ENCODE measurements at regions not wholly inside any gene's neighbourhood (a gene's known extent, or its start where the extent isn't known, plus 50 kb on each side); places are given as distances from the start of the nearest gene placed in this dataset.
"Not testable (repeated sequence)": the region's sequence is repeated elsewhere in the genome, so short reads cannot be mapped to it uniquely, and the experiment has no call there.

DNA sequence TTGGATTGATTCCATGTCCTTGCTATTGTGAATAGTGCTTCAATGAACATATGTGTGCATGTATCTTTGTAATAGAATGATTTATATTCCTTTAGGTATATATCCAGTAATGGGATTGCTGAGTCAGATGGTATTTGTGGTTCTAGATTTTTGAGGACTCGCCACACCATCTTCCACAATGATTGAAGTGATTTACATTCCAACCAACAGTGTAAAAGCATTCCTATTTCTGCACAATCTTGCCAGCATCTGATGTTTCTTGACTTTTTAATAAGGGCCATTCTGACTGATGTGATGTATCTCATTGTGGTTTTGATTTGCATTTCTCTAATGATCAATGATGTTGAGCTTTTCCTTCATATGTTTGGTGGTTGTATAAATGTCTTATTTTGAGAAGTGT, 437.9 kb downstream of the IRX1 start:
- not testable (repeated sequence) for H3K4me3 Mint-ChIP-seq; ATAC-seq (replicated peaks); H3K9me3 Mint-ChIP-seq; H3K27me3 Mint-ChIP-seq; DNase-seq; H3K4me1 Mint-ChIP-seq (ENCODE audit: low read depth in 2 of 2); H3K27ac Mint-ChIP-seq; H3K36me3 Mint-ChIP-seq (ENCODE audit: insufficient read depth)

DNA sequence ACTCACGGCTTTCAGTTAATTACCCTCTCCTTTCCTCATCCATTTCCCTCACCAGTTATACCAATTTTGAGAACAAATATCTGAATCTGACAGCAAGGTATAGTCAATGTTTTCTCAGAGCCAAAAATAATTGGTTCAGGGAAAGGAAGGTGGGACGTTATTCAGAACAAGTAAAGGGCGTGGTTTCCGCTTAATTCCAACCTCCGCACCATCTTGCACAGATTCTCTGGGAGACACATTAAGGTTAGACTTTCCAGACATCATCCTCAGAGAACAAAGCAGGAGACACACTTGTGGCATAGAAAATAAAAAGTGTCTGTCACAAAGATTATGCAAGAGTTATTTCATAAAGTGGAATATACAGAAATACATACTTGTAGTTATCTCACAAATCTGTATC, 441.2 kb downstream of the IRX1 start:
- H3K36me3 Mint-ChIP-seq (ENCODE audit: insufficient read depth) = peaks cover 3% of the 10 kb centered on the region
- no peak for DNase-seq
- no peak overlapping the region for H3K27ac Mint-ChIP-seq
- H3K4me3 Mint-ChIP-seq = no peak overlapping the region
- H3K27me3 Mint-ChIP-seq = no peaks in the 10 kb centered on the region
- peaks cover 11 to 24% of the 10 kb centered on the region in 2 donors for H3K9me3 Mint-ChIP-seq
- H3K4me1 Mint-ChIP-seq (ENCODE audit: low read depth in 2 of 2) = peaks cover 0 to 5% of the 10 kb centered on the region in 2 donors
- ATAC-seq (replicated peaks) = no peak

DNA sequence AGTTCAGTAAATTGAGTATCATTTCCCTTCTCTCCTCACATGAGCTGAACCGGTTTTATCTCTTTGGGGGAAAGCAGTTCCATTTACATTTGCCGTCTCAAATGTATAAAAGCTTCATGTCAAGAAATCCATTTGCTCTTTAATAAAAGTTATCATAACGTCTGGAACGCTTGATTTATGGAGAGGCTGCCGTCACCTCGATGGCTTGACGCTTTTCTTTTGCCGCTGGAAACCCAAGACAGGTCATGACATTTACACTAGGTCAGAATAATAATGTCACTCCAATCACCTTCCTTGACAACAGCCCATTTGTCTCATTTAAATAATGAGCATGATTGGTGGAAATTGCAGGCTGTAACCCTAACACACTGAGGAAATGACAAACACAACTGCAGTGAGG, 443.4 kb downstream of the IRX1 start:
- no peak overlapping the region for H3K4me3 Mint-ChIP-seq
- H3K27me3 Mint-ChIP-seq = no peaks in the 10 kb centered on the region
- DNase-seq (no peak), ATAC-seq (replicated peaks) (no peak)
- H3K4me1 Mint-ChIP-seq (ENCODE audit: low read depth in 2 of 2) = peaks cover 0 to 7% of the 10 kb centered on the region in 2 donors
- no peak overlapping the region for H3K27ac Mint-ChIP-seq
- peaks cover 3% of the 10 kb centered on the region for H3K36me3 Mint-ChIP-seq (ENCODE audit: insufficient read depth)
- H3K9me3 Mint-ChIP-seq = peaks cover 14 to 25% of the 10 kb centered on the region in 2 donors

DNA sequence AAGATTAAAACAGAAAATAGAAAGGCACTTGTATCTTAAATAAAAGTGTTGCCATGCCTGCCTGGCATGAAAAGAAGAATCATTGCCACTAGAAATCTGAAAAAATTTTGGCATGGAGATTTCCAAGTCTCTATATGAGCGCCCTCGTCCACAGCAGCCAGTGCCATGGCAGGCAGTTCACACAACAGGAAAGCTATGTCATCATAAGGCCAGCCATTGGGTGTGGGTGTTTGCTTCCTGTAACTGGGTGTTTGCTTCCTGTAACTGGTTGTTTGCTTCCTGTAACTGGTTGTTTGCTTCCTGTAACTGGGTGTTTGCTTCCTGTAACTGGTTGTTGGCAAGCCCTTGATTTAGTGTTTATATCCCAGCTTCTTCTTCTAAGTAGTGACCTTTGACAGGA, 446.7 kb downstream of the IRX1 start:
- Mint-ChIP-seq H3K36me3 (ENCODE audit: insufficient read depth) (peaks cover 3% of the 10 kb centered on the region), H3K9me3 (peaks cover 19 to 25% of the 10 kb centered on the region in 2 donors), H3K27ac (no peak overlapping the region), H3K4me3 (no peak overlapping the region), H3K27me3 (no peaks in the 10 kb centered on the region), H3K4me1 (ENCODE audit: low read depth in 2 of 2) (peaks cover 0 to 5% of the 10 kb centered on the region in 2 donors)
- DNase-seq = no peak
- ATAC-seq (replicated peaks) = peak; percentile 40

DNA sequence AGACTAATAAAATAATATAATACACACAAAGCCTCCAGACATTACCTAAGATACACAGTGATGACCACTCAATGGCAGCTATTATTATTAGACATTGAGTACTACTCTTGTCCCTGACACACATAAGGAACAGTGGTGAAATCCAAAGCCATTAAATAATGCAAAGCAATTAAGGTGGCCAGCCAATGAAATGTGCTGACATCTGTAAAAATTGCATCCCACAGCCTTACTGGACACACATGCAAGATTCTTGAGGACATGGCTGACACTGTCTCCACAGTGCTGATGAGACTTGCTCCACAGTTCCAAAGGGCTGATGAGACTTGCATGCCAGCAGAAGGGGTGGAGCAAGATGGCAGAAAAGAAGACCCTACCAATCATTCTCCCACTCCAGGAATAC, 447.5 kb downstream of the IRX1 start:
- peaks cover 3% of the 10 kb centered on the region for H3K36me3 Mint-ChIP-seq (ENCODE audit: insufficient read depth)
- DNase-seq (no peak), ATAC-seq (replicated peaks) (no peak)
- peaks cover 16 to 25% of the 10 kb centered on the region in 2 donors for H3K9me3 Mint-ChIP-seq
- no peak overlapping the region for H3K27ac Mint-ChIP-seq
- no peaks in the 10 kb centered on the region for H3K27me3 Mint-ChIP-seq
- H3K4me1 Mint-ChIP-seq (ENCODE audit: low read depth in 2 of 2) = peaks cover 0 to 5% of the 10 kb centered on the region in 2 donors
- no peak overlapping the region for H3K4me3 Mint-ChIP-seq

DNA sequence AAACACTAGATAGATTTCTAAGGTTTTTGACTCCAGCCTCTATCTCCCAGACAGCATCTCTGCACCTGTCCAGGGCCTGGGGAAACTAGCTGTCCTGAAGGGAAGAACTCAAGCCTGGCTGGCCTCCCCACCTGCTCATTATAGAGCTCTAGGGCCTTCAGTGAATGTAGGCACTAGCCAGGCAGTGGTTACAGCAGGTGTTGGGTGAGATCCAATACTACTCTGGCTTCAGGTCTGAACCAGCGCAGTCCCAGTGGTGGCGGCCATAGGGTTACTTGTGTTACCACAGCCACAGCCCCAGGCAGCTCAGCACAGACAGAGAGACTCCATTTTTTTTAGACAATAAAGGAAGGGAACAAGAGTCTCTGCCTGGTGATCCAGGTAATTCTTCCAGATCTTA, 449.2 kb downstream of the IRX1 start:
- Mint-ChIP-seq H3K27me3 (no peaks in the 10 kb centered on the region), H3K27ac (no peak overlapping the region), H3K4me1 (ENCODE audit: low read depth in 2 of 2) (peaks cover 0 to 4% of the 10 kb centered on the region in 2 donors), H3K9me3 (peaks cover 15 to 16% of the 10 kb centered on the region in 2 donors), H3K4me3 (no peak overlapping the region), H3K36me3 (ENCODE audit: insufficient read depth) (no peaks in the 10 kb centered on the region)
- no peak for DNase-seq
- no peak for ATAC-seq (replicated peaks)

DNA sequence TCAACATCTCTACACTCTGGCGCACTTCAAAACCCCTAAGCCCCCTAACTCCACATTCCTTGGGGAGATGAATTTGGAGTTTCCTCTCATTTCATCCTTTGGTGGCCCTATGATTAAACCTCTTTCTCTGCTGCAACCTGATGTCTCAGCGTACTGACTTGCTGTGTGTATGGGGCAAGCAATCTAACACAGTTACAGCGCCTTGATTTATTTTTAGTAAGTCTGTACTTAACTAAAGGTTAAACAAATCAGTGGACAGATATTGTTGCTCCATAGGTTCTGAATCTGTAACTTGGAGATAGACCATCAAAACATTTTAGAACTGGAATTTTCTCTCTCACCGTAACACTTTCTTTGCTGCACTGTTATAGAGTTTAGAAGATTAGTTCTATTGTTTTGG, 452.8 kb downstream of the IRX1 start:
- Mint-ChIP-seq H3K27ac (no peak overlapping the region), H3K9me3 (peaks cover 0 to 10% of the 10 kb centered on the region in 2 donors)
- ATAC-seq (replicated peaks) = no peak

DNA sequence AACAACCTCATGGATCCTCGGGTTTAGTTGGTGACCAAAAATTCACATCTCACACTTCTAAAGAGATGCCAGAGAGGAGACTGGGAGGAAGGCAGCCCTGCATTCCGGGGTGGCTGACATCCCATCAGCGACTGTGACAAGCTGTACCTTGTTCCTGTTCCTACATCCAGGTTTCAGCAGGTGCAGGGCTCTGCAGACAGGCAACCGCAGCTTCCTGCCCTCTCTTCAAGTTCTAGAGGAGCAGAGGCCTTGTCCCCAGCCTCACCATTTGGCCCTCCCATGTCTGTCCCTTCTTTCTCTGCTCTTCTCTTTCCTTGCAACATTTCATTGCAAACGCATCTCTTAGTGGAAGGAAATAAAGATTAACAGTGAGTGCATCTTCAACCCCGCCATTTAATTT, 454.6 kb downstream of the IRX1 start:
- no peak for ATAC-seq (replicated peaks)
- Mint-ChIP-seq H3K27me3 (no peaks in the 10 kb centered on the region), H3K36me3 (ENCODE audit: insufficient read depth) (no peaks in the 10 kb centered on the region)

More for the DNA sequence above, 452.8 kb downstream of the IRX1 start:
- H3K36me3 Mint-ChIP-seq (ENCODE audit: insufficient read depth) = no peaks in the 10 kb centered on the region
- H3K4me1 Mint-ChIP-seq (ENCODE audit: low read depth in 2 of 2) = no peaks in the 10 kb centered on the region
- H3K27me3 Mint-ChIP-seq = no peaks in the 10 kb centered on the region
- no peak for DNase-seq
- H3K4me3 Mint-ChIP-seq = no peak overlapping the region

DNA sequence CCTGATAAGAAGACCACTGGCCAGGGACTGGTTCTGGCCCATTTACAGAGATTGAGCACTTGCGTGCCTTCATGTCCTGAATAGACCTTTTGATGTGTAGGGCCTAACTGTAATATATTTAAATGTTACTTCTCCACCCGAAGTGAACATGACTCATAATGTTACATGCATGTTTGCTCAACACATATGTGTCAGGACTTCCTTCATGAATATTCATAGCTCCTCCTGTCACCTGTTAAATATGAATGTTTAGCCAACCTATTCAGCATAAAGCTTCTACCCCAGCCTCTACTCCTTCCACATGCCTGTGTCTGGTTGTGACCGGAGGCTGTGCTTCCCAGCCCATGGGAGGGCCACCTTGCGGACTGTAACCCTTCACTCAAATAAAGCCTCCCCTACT, 457.5 kb downstream of the IRX1 start:
- no peak overlapping the region for H3K4me3 Mint-ChIP-seq
- no peaks in the 10 kb centered on the region for H3K36me3 Mint-ChIP-seq (ENCODE audit: insufficient read depth)
- H3K4me1 Mint-ChIP-seq (ENCODE audit: low read depth in 2 of 2) = no peaks in the 10 kb centered on the region
- no peaks in the 10 kb centered on the region for H3K27me3 Mint-ChIP-seq
- ATAC-seq (replicated peaks) (no peak), DNase-seq (no peak)
- H3K9me3 Mint-ChIP-seq = peaks cover 14 to 17% of the 10 kb centered on the region in 2 donors
- no peak overlapping the region for H3K27ac Mint-ChIP-seq

More for the DNA sequence above, 454.6 kb downstream of the IRX1 start:
- Mint-ChIP-seq H3K27ac (no peak overlapping the region), H3K9me3 (peaks cover 0 to 10% of the 10 kb centered on the region in 2 donors), H3K4me3 (no peak overlapping the region), H3K4me1 (ENCODE audit: low read depth in 2 of 2) (no peaks in the 10 kb centered on the region)
- no peak for DNase-seq

DNA sequence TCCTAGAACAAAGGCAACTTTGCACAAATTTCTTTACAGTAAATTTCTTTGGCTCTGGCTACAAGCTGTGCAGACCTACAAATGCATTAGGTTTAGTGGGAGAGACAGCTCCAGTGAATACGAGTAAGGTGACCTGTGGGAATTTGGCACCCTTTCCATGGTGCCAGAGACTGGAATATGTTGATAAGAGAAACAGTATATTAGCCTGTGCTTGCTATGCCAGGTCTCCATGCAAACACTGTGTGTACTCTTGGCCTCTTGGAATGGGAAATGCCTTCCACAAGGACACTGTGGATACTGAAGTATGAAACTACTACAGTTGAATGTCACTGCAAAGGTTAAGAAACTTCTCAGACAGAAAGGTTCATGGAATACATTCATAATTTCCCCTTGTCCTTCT, 458.5 kb downstream of the IRX1 start:
- Mint-ChIP-seq H3K36me3 (ENCODE audit: insufficient read depth) (no peaks in the 10 kb centered on the region), H3K4me1 (ENCODE audit: low read depth in 2 of 2) (no peaks in the 10 kb centered on the region), H3K4me3 (no peak overlapping the region), H3K9me3 (peaks cover 14 to 17% of the 10 kb centered on the region in 2 donors), H3K27me3 (no peaks in the 10 kb centered on the region), H3K27ac (no peak overlapping the region)
- DNase-seq (no peak), ATAC-seq (replicated peaks) (no peak)

DNA sequence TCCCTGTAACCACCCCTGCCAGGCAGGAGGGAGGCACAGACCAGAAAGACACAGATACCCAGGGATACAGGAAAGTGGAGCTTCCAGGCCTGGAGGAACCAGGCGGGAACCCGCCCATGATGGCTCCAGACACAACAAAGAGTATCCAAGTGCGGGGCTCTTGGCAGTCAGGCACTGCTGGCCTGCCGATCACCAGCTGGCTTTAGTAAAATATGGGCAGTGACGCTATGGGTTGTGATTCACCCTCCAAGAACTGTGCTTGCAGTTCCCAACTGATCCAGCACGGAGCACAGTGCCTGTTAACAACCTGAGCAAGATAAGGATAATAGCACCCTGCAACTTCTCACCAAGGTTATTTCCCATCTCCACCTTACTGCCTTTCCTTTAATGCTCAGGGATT, 463.3 kb downstream of the IRX1 start:
- no peak overlapping the region for H3K27ac Mint-ChIP-seq
- H3K36me3 Mint-ChIP-seq (ENCODE audit: insufficient read depth) = no peaks in the 10 kb centered on the region
- H3K4me1 Mint-ChIP-seq (ENCODE audit: low read depth in 2 of 2) = no peaks in the 10 kb centered on the region
- DNase-seq = no peak
- no peaks in the 10 kb centered on the region for H3K27me3 Mint-ChIP-seq
- H3K9me3 Mint-ChIP-seq = peaks cover 11 to 27% of the 10 kb centered on the region in 2 donors
- no peak overlapping the region for H3K4me3 Mint-ChIP-seq
- ATAC-seq (replicated peaks) = no peak

DNA sequence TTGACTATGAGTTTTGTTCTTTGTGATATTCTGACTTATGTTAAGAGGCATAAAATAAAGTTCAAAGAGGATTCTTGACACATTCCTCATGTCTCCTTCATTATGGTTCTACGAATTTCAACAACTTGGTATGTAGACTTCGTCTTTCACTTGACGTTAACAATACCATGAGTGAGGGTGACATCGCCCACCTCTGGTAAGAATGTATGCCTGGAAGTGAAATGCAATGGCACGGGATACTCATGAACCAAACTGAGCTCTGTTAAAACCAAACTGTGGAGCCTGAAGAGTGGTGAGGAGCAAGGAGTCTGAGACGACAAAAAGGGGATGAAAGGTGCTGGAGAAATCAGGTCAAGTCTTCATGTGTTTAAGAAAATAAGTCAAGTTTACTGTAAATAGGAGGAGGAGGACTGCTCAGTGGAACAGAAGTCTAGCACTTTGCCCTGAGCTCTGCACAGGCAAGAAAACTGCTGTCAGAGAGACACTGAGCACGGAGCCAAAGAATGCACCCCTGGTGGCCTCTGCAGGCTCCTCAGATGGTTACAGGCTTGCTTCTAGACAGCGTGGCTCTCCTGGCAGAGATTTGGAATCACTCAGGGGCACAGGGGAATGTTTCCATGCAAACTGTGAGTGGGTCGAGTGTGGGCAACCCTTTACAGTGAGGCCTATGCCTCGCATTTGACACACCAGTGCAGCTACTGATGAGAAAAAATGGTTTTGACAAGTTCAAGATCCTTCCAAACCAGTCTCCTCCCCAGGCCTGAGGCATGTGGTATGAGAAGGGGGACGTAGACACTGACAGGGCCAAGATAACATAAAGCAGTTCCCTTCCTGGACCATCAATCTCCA, 470.1 kb downstream of the IRX1 start:
- DNase-seq = no peak
- no peak for ATAC-seq (replicated peaks)
- H3K4me3 Mint-ChIP-seq = no peak overlapping the region
- no peaks in the 10 kb centered on the region for H3K4me1 Mint-ChIP-seq (ENCODE audit: low read depth in 2 of 2)
- no peaks in the 10 kb centered on the region for H3K36me3 Mint-ChIP-seq (ENCODE audit: insufficient read depth)
- H3K27me3 Mint-ChIP-seq = no peaks in the 10 kb centered on the region
- no peak overlapping the region for H3K27ac Mint-ChIP-seq
- H3K9me3 Mint-ChIP-seq = peaks cover 13 to 17% of the 10 kb centered on the region in 2 donors

DNA sequence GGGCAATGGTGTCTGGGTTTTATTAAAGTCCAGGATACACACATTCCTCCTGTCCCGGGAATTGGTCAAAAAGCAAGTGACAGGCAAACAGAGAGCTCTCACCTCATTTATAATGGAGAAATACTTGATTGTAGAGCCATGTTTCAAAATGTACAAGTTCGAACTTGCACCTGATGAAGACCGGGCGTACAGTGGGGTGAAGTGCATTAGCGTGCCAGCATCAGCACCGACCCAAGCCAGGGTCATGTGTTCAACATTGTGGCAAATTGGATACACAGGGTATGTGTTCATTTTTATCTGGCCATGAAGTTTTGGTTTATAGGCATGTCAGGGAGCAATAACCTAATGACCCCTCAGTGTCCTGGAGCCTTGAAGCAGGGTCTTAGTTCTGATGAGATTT, 472.5 kb downstream of the IRX1 start:
- DNase-seq (no peak), ATAC-seq (replicated peaks) (no peak)
- no peaks in the 10 kb centered on the region for H3K27me3 Mint-ChIP-seq
- H3K4me1 Mint-ChIP-seq (ENCODE audit: low read depth in 2 of 2) = no peaks in the 10 kb centered on the region
- H3K36me3 Mint-ChIP-seq (ENCODE audit: insufficient read depth) = no peaks in the 10 kb centered on the region
- peaks cover 7 to 12% of the 10 kb centered on the region in 2 donors for H3K9me3 Mint-ChIP-seq
- no peak overlapping the region for H3K27ac Mint-ChIP-seq
- no peak overlapping the region for H3K4me3 Mint-ChIP-seq

DNA sequence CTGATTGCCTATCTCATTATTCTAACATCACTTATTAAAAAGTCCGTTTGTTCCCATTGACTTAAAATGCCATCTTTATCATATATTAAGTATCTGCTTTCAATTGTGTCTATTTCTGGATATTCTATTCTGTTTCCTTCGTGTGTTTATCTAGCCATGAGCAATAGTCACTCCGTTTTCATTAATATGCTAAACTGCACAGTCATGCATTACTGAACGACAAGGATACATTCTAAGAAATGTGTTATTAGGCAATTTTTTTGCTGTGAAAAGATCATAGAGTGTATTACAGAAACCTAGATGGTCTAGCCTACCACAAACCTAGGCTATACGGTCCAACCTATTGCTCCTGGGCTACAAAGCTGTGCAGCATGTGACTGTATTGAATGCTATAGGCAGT, 482.9 kb downstream of the IRX1 start:
- no peak overlapping the region for H3K27ac Mint-ChIP-seq
- H3K9me3 Mint-ChIP-seq = peaks cover 16 to 48% of the 10 kb centered on the region in 2 donors
- DNase-seq (no peak), ATAC-seq (replicated peaks) (no peak)
- no peaks in the 10 kb centered on the region for H3K4me1 Mint-ChIP-seq (ENCODE audit: low read depth in 2 of 2)
- no peaks in the 10 kb centered on the region for H3K27me3 Mint-ChIP-seq
- no peaks in the 10 kb centered on the region for H3K36me3 Mint-ChIP-seq (ENCODE audit: insufficient read depth)
- no peak overlapping the region for H3K4me3 Mint-ChIP-seq

All from effector memory CD8-positive, alpha-beta T cell (primary cell).